Middle frontal gyrus (tissue), 1 donor: ENCODE measurements at regions not wholly inside any gene's neighbourhood (a gene's known extent, or its start where the extent isn't known, plus 50 kb on each side); places are given as distances from the start of the nearest gene placed in this dataset.

Source experiments
- DNase-seq: peaks from one replicate; pipeline ENCODE4 v3.0.0-alpha.2; 2015; ENCODE audit warnings: low spot score; ENCODE audit errors: extremely low spot score

DNA sequence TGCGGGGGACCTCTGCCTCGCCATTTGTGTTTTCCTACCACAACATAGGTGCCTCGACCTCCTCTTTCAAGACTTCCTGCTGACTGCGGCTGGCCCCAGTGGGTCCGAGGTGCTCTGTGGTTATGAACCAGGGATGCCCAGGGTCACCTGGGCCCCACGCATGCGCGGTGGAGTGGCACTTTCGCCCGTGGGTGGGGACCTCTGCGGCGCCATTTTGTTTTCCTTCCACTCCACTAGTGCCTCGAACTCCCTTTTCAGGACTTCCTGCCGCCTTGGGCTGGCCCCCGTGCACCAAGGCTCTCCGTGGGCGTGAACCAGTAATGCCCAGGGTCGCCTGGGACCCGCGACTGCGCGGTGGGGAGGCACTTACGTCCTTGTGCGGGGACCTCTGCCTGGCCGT is 351.6 kb downstream of the ALG10 start:
- DNase-seq = no peak

DNA sequence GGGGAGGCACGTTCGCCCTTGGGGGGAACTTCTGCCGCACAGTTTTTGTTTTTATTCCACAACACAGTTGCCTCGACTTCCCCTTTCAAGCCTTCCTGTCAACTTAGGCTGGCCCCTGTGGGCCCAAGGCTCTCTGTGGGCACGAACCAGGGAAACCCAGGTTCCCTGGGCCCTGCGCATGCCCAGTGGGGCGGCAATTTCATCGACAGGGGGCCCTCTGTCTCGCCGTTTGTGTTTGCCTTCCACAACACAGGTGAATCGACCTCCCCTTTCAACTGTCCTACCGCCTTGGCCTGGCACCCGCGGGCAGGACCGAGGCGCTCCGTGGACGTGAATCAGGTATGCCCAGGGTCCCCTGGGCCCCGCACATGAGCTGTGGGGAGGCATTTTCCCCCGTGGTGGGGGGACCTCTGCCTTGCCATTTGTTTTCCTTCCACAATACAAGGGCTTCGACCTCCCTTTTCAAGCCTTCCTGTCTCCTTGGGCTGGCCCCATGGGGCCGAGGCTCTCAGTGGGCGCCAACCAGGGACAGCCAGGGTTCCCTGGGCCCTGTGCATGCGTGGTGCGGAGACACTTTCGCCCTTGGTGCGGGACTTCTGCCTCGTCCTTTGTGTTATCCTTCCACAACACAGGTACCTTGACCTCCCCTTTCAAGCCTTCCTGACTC is 354.0 kb downstream of the ALG10 start:
- DNase-seq = no peak

DNA sequence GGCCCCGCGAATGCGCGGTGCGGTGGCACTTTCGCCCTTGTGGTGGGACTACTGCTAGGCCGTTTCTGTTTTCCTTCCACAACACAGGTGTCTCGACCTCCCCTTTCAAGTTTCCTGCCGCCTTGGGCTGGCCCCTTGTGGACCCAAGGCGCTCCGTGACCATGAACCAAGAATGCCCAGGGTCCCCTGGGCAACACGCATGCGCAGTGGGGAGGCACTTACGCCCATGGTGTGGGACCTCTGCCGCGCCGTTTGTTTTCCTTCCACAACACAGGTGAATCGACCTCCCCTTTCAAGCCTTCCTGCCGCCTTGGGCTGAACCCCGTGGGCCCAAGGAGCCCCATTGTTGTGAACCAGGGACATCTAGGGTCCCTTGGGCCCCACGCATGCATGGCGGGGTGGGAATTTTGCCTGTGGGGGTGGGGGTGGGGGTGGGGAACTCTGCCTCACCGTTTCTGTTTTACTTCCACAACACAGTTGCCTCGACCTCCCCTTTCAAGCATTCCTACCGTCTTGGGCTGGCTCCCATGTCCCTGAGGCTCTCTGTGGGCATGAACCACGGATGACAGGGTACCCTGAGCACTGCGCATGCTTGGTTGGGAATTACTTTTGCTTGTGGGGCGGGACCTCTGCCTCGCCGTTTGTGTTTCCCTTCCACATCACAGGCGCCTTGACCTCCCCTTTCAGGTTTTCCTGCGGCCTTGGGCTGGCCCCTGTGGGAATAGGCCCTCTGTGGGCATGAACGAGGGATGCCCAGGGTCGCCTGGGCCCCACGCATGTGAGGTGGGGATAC is 355.1 kb downstream of the ALG10 start:
- no peak for DNase-seq

DNA sequence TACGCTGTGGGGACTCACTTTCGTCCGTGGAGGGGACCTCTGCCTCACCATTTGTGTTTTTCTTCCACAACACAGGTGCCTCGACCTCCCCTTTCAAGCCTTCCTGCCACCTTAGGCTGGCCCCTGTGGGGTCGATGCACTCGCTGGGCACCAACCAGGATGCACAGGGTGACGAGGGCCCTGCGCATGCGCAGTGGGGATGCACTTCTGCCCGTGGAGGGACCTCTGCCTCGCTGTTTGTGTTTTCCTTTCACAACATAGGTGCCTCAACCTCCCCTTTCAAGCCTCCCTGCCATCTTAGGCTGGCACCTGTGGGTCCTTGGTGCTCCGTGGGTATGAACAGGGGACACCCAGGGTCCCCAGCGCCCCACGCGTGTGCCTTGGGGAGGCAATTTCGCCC is 356.8 kb downstream of the ALG10 start:
- no peak for DNase-seq

DNA sequence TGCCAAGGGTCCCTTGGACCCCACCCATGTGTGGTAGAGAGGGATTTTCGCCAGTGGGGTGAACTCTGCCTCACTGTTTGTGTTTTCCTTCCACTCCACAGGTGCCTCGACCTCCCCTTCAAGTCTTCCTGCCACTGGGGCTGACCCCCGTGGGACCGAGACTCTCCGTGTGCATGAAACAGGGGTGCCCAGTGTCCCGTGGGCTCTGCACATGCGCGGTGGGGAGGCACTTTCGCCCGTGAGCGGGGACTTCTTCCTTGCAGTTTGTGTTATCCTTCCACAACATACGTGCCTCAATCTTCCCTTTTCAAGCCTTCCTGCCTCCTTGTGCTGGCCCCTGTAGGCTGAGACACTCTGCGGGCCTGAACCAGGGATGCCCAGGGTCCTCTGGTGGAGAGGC is 362.4 kb downstream of the ALG10 start:
- no peak for DNase-seq

DNA sequence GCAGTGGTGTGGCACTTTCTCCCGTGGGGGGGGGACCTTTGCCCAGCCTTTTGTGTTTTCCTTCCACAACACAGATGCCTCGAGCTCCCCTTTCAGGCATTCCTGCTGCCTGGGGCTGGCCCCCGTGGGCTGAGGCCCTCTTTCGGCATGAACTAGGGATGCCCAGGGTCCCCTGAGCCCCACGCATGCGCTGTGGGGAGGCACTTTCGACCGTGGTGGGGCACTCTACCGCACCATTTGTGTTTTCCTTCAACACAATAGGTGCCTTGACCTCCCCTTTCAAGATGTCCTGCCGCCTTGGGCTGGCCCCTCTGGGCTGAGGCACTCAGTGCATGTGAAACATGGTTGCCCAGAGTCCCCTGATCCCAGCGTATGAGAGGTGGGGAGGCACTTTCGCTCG is 363.7 kb downstream of the ALG10 start:
- DNase-seq = no peak

DNA sequence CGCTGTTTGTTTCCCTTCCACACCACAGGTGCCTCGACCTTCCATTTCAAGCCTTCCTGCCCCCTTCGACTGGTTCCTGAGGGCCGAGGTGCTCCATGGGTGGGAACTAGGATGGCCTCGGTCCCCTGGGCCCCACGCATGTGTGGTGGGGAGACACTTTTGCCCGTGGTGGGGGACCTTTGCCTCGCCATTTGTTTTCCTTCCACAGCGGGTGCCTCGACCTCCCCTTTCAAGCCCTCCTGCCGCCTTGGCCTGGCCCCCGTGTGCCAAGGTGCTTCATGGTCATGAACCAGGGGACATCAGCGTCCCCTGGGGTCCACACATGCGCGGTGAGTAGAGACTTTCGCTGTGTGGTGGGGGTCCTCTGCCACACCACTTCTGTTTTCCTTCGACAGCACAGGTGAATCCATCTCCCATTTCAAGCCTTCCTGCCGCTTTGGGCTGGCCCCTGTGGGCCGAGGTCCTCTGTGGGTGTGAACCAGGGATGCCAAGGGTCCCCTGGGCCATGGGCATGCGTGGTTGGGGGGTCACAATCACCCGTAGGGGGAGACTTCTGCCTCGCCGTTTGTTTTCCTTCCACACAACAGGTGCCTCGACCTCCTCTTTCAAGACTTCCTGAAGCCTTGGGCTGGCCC is 364.4 kb downstream of the ALG10 start:
- DNase-seq = no peak

DNA sequence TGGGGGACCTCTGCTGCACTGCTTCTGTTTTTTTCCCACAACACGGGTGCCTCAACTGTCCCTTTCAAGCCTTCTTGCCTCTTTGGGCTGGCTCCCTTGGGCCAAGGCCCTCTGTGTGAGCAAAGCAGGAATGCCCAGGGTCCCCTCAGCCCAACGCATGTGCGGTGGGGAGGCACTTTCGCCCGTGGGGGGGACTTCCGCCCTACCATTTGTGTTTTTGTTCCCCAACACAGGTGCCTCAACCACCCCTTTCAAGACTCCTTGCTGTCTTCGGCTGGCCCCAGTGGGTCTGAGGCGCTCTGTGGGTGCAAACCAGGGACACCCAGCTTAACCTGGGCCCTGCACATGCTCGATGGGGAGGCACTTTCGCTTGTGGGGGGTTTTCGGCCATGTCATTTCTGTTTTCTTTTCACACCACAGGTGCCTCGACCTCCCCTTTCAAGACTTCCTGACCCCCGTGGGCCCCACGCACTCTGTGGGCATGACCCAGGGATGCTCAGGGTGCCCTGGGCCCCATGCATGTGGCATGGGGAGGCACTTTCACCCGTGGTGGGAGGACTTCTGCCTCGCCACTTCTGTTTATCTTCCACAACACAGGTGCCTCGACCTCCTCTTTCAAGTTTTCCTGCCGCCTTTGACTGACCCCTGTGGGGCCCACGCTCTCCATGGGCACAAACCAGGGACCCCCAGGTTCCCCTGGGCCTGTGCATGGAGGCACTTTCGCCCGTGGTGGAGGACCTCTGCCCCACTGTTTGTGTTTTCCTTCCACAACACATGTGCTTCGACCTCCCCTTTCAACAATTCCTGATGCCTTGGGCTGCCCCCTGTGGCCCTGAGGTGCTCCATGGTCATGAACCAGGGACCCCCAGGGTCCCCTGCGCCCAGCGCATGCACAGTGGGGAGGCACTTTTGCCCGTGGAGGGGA is 365.7 kb downstream of the ALG10 start:
- no peak for DNase-seq

DNA sequence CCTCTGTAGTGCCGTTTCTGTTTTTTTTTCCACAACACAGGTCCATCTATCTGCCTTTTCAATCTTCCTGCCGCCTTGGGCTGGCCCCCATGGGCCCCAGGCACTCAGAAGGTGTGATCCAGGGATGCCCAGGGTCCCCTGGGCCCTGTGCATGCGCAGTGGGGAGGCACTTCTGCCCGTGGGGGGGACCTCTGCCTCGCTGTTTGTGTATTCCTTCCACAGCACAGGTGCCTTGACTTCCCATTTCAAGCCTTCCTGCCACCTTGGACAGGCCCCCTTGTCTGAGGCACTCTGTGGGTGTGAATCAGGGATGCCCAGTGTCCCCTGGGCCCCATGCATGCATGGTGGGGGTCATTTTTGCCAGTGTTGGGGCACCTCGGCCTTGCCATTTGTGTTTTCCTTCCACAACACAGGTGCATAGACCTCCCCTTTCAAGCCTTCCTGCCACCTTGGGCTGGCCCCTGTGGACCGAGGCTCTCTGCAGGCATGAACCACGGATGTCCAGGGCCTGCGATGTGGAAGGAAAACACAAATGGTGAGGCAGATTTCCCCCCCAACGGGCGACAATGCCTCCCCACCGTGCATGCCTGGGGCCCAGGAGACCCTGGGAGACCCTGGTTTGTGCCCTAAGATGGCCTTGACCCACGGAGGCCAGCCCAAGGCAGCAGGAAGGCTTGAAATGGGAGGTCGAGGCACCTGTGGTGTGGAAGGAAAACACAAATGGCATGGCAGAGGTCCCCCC is 366.5 kb downstream of the ALG10 start:
- no peak for DNase-seq

DNA sequence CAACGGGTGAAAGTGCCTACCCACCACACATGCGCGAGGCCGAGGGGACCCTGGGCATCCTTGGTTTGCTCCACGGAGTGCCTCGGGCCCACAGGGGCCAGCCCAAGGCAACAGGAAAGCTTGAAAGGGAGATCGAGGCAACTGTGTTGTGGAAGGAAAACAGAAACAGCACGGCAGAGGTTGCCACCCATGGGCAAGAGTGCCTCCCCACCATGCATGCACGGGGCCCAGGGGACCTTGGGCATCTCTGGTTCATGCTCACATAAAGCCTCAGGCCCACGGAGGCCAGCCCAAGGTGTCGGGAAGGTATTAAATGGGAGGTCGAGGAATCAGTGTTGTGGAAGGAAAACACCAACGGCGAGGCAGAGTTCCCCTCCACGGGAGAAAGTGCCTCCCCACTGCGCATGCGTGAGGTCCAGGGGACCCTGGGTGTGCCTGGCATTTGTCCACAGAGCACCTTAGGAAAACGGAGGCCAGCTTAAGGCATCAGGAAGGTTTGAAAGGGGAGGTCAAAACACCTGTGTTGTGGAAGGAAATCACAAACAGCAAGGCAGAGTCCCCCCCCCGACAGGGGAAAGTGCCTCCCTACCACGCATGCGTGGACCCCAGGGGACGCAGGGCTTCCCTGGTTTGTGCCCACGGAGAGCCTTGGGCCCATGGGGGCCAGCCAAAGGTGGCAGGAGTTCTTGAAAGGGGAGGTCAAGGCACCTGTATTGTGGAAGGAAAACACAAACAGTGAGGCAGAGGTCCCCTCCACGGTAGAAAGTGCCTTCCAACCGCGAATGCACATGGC is 367.3 kb downstream of the ALG10 start:
- no peak for DNase-seq

DNA sequence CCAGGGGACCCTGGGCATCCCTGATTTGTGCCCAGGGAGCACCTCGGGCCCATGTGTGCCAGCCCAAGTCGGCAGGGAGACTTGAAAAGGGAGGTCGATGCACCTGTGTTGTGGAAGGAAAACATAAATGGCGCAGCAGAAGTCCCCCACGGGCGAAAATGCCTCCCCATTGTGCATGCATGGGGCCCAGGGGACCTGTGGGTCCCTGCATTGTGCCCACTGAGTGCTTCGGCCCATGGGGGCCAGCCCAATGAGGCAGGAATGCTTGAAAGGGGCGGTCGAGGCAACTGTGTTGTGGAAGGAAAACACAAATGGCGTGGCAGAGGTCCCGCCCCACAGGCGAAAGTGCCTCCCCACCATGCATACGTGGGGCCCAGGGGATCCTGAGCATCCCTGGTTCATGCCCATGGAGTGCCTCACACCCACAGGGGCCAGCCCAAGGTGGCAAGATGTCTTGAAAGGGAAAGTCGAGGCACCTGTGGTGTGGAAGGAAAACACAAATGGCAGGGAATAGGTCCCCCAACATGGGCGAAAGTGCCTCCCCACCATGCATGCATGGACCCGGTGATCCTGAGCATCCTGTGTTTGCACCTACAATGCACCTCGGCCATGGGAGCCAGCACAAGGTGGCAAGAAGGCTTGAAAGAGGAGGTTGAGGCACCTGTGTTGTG is 368.0 kb downstream of the ALG10 start:
- no peak for DNase-seq

DNA sequence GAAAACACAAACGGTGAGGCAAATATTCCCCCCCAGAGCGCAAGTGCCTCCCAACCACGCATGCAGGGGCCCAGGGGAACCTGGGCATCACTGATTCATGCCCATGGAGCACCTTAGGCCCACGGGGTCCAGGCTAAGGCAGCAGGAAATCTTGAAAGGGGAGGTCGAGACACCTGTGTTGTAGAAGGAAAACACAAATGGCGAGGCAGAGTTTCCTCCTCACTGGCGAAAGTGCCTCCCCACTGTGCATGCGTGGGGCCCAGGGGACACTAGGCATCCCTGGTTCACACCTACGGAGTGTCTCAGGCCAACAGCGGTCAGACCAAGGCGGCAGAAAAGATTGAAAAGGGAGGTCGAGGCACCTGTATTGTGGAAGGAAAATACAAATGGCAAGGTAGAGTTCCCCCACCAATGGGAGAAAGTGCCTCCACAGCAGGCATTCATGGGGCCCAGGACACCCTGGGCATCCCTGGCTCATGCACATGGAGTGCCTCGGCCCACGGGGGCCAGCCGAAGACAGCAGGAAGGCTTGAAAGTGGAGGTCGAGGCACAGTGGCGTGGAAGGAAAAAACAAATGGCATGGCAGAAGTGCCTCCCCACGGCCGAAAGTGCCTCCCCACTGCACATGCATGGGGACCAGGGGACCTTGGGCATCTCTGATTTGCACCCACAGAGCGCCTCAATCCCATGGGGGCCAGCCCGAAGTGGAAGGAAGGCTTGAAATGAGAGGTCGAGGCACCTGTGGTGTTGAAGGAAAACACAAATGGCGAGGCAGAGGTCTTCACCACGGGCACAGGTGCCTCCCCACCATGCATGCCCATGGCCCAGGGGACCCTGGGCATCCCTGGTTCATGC is 368.8 kb downstream of the ALG10 start:
- no peak for DNase-seq

DNA sequence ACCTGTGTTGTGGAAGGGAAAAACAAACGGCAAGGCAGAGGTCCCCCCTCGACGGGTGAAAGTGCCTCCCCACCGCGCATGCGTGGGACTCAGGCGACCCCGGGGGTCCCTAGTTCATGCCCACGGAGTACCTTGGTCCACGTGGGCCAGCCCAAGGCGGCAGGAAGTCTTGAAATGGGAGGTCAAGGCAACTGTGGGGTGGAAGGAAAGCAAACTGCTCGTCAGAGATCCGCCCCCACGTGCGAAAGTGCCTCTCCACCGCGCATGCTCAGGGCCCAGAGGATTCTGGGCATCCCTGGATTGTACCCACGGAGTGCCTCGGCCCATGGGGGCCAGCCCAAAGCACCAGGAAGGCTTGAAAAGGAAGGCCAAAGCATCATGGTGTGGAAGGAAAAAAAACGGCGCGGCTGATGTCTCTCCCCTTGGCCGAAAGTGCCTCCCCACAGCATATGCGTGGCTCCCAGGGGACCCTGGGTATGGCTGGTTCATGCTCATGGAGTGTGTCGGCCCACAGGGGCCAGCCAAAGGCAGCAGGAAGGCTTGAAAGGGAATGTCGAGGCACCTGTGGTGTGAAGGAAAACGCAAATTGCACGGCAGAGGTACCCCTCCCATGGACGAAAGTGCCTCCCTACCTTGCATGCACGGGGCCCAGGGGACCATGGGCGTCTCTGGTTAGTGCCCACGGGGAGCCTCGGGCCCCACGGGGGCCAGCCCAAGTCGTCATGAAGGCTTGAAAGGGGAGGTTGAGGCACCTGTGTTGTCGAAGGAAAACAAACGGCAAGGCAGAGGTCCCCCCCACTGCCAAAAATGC is 369.7 kb downstream of the ALG10 start:
- DNase-seq = no peak

DNA sequence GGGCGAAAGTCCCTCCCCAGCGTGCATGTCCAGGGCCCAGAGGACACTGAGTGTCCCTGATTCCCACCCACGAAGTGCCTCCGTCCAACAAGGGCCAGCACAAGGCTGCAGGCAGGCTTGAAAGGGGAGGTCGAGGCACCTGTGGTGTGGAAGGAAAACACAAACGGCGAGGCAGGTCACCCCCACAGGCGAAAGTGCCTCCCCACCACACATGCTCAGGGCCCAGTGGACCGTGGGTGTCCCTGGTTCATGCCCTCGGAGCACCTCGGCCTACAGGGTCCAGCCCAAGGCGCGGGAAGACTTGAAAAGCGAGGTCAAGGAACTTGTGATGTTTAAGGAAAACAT is 370.4 kb downstream of the ALG10 start:
- DNase-seq = no peak

DNA sequence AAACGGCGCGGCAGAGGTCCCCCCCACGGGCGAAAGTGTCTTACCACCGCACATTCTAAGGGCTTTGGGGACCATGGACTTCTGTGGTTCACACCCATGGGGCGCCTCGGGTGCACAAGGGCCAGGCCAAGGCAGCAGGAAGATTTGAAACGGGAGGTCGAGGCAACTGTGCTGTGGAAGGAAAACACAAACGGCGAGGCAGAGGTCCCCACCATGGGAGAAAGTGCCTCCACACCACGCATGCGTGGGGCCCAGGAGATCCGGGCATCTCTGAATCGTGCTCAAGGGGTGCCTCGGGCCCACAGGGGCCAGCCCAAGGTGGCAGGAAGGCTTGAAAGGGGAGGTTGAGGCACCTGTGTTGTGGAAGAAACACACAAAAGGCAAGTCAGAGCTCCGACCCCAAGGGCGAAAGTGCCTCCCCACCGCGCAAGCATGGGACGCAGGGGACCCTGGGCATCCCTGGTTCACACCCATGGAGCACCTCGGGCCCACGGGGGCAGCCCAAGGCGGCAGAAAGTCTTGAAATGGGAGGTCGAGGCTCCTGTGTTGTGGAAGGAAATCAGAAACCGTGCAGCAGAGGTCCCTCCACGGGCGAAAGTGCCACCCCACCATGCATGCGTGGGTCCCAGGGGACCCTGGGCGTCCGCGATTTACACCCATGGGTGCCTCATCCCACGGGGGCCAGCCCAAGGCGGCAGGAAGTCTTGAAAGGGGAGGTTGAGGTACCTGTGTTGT is 371.0 kb downstream of the ALG10 start:
- no peak for DNase-seq

DNA sequence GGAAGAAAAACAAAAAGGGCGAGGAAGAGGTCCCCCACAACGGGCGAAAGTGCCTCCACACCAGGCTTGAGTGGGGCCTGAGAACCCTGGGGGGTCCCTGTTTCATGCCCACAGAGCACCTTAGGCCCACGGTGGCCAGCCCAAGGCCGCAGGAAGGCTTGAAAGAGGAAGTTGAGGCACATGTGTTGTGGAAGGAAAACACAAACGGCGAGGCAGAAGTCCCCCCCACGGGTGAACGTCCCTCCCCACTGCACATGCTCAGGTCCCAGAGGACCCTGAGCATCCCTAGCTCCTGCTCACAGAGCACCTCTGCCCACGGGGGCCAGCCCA is 371.5 kb downstream of the ALG10 start:
- no peak for DNase-seq
